Astrocyte of the cerebellum (primary cell): ENCODE measurements at regions not wholly inside any gene's neighbourhood (a gene's known extent, or its start where the extent isn't known, plus 50 kb on each side); places are given as distances from the start of the nearest gene placed in this dataset.

Source experiments
- DNase-seq: peaks from one replicate; pipeline ENCODE4 v3.0.0-alpha.2; 2011; ENCODE audit warnings: low read depth
- H3K4me3 ChIP-seq: 2 replicates; pipeline ENCODE4 v1.5.1; 2011; ENCODE audit warnings: mild to moderate bottlenecking, low read depth, low read length, moderate library complexity
- CTCF ChIP-seq: IDR thresholded peaks from 2 replicates; pipeline ENCODE4 v1.5.1; 2012; ENCODE audit warnings: low read length, low read depth, moderate library complexity, mild to moderate bottlenecking; ENCODE audit errors: missing control alignments
- in situ Hi-C: cut with HindIII; loops from 2 replicates; pipeline ENCODE4 v1.10.0; 2017; ENCODE audit warnings: low sequenced_read_pairs

- in situ Hi-C loops, result no loop called here
- no peak for TF ChIP-seq CTCF
- no peak for DNase-seq
- no peak overlapping the region for H3K4me3 ChIP-seq
Measured at GRCh38 chr2:22880161-22880560, 504.8 kb upstream of the KLHL29 start.

GRCh38 chr2:22882011-22882410, 503.0 kb upstream of the KLHL29 start:
- TF ChIP-seq CTCF, result no peak
- no peak overlapping the region for H3K4me3 ChIP-seq
- in situ Hi-C loops, result no loop called here
- DNase-seq, result no peak

GRCh38 chr2:22882643-22883042, 502.3 kb upstream of the KLHL29 start:
- in situ Hi-C loops, result no loop called here
- no peak for TF ChIP-seq CTCF
- no peak overlapping the region for H3K4me3 ChIP-seq
- DNase-seq, result no peak

- no peak for DNase-seq
- TF ChIP-seq CTCF, result no peak
- no peak overlapping the region for H3K4me3 ChIP-seq
- in situ Hi-C loops, result no loop called here
Measured at GRCh38 chr2:22883054-22883453, 501.9 kb upstream of the KLHL29 start.

- no peak overlapping the region for H3K4me3 ChIP-seq
- DNase-seq, result no peak
- in situ Hi-C loops, result no loop called here
- TF ChIP-seq CTCF, result no peak
Measured at GRCh38 chr2:22885245-22885644, 499.7 kb upstream of the KLHL29 start.

- H3K4me3 ChIP-seq, result no peak overlapping the region
- in situ Hi-C loops, result no loop called here
- TF ChIP-seq CTCF, result no peak
- no peak for DNase-seq
Measured at GRCh38 chr2:22887426-22887825, 497.6 kb upstream of the KLHL29 start.

- H3K4me3 ChIP-seq, result no peak overlapping the region
- in situ Hi-C loops, result no loop called here
- TF ChIP-seq CTCF, result no peak
- DNase-seq, result no peak
Measured at GRCh38 chr2:22887845-22888244, 497.1 kb upstream of the KLHL29 start.
